HepG2 (cell line): ENCODE measurements at regions not wholly inside any gene's neighbourhood (a gene's known extent, or its start where the extent isn't known, plus 50 kb on each side); places are given as distances from the start of the nearest gene placed in this dataset.

Experiments used
- ARID5B ChIP-seq: IDR thresholded peaks from 2 replicates; pipeline ENCODE4 v1.4.0; 2020; ENCODE audit warnings: mild to moderate bottlenecking, missing genetic modification reagents
- CEBPG ChIP-seq: IDR thresholded peaks from 2 replicates; pipeline ENCODE4 v1.6.1; 2016
- FOXA1 ChIP-seq, 2 experiments: fragments of 450-650 bp in 1 of 2; sonication (generic) in 1 of 2; formaldehyde crosslinking in 1 of 2; IDR thresholded peaks; 2 replicates each; pipeline versions ENCODE4 v1.4.0 to v1.6.1; 2016 to 2020; ENCODE audit warnings: missing genetic modification reagents in 1 of 2
- HDAC6 ChIP-seq: fragments of 200-600 bp; sonication (generic); IDR thresholded peaks from 2 replicates; pipeline ENCODE4 v1.7.0; 2017; ENCODE audit warnings: mild to moderate bottlenecking, antibody characterized with exemption, low read length, low read depth
- HOMEZ ChIP-seq: IDR thresholded peaks from 2 replicates; pipeline ENCODE4 v1.6.1; 2016; ENCODE audit warnings: low read depth
- KLF15 ChIP-seq: sonication (generic); formaldehyde crosslinking; IDR thresholded peaks from 2 replicates; pipeline ENCODE4 v1.8.1; 2023; ENCODE audit warnings: borderline replicate concordance, mild to moderate bottlenecking, inconsistent platforms, missing genetic modification reagents, mixed read lengths
- MAFG ChIP-seq: sonication (generic); formaldehyde crosslinking; IDR thresholded peaks from 2 replicates; pipeline ENCODE4 v1.5.1; 2020; ENCODE audit warnings: mild to moderate bottlenecking, missing genetic modification reagents
- NR3C1 ChIP-seq: sonication (generic); formaldehyde crosslinking; IDR thresholded peaks from 2 replicates; pipeline ENCODE4 v1.4.0; 2020; ENCODE audit warnings: missing genetic modification reagents
- PAXIP1 ChIP-seq: sonication (generic); formaldehyde crosslinking; conservative IDR thresholded peaks from 2 replicates; pipeline ENCODE4 v1.4.0; 2020; ENCODE audit warnings: mild to moderate bottlenecking, missing genetic modification reagents, moderate library complexity
- PRPF4 ChIP-seq: fragments of 200-400 bp; formaldehyde crosslinking; IDR thresholded peaks from 2 replicates; pipeline ENCODE4 v1.6.1; 2016; ENCODE audit warnings: low read length, low read depth; ENCODE audit not compliant: poor library complexity, severe bottlenecking
- REXO4 ChIP-seq: sonication (generic); formaldehyde crosslinking; IDR thresholded peaks from 2 replicates; pipeline ENCODE4 v1.8.0; 2022; ENCODE audit warnings: missing genetic modification reagents, mild to moderate bottlenecking, borderline replicate concordance
- SMAD1 ChIP-seq: sonication (generic); formaldehyde crosslinking; IDR thresholded peaks from 2 replicates; pipeline ENCODE4 v1.4.0; 2020; ENCODE audit warnings: missing genetic modification reagents, low read depth, mild to moderate bottlenecking, borderline replicate concordance
- TRIM24 ChIP-seq: sonication (generic); formaldehyde crosslinking; IDR thresholded peaks from 2 replicates; pipeline ENCODE4 v1.8.0; 2022; ENCODE audit warnings: mild to moderate bottlenecking, missing genetic modification reagents
- ZNF138 ChIP-seq: sonication (generic); formaldehyde crosslinking; IDR thresholded peaks from 2 replicates; pipeline ENCODE4 v1.5.0; 2020; ENCODE audit warnings: mild to moderate bottlenecking, low read depth, missing genetic modification reagents
- ZNF205 ChIP-seq: IDR thresholded peaks from 2 replicates; pipeline ENCODE4 v1.6.1; 2018; ENCODE audit warnings: missing biosample characterization, missing genetic modification reagents
- ZNF335 ChIP-seq: sonication (generic); formaldehyde crosslinking; IDR thresholded peaks from 2 replicates; pipeline ENCODE4 v1.4.0; 2020; ENCODE audit warnings: missing genetic modification reagents
- ZNF432 ChIP-seq: sonication (generic); formaldehyde crosslinking; IDR thresholded peaks from 2 replicates; pipeline ENCODE4 v1.5.0; 2020; ENCODE audit warnings: missing genetic modification reagents, mild to moderate bottlenecking, borderline replicate concordance
- ZNF83 ChIP-seq: sonication (generic); formaldehyde crosslinking; IDR thresholded peaks from 2 replicates; pipeline ENCODE4 v1.4.0; 2020; ENCODE audit warnings: missing genetic modification reagents, mild to moderate bottlenecking, borderline replicate concordance

- TF ChIP-seq PAXIP1, result peak; percentile 99
- no peak for TF ChIP-seq REXO4 (CRISPR knock-in tag)
- TF ChIP-seq KLF15 (CRISPR knock-in tag), result no peak
- no peak for TF ChIP-seq HDAC6
- no peak; the same call in 1 of the 2 replicates for TF ChIP-seq ZNF205 (CRISPR knock-in tag)
- TF ChIP-seq ZNF138, result peak; percentile 72; the same call in 1 of the 2 replicates
- TF ChIP-seq FOXA1 (IDR thresholded peaks at IDR 0.05), result peak; percentile 4; the same call in 1 of the 2 replicates
- TF ChIP-seq FOXA1 (CRISPR knock-in tag; IDR thresholded peaks at IDR 0.05), result peak; percentile 98
- 0 out of 2 replicates have a peak, but pooled peaks have one; percentile 67 for TF ChIP-seq ZNF83 (CRISPR knock-in tag)
- TF ChIP-seq ZNF335 (CRISPR knock-in tag), result peak; percentile 82
- TF ChIP-seq SMAD1 (CRISPR knock-in tag), result peak; percentile 73; the same call in 1 of the 2 replicates
- no peak for TF ChIP-seq MAFG (CRISPR knock-in tag)
- peak; percentile 80 for TF ChIP-seq HOMEZ
- TF ChIP-seq ZNF432 (CRISPR knock-in tag), result peak; percentile 59; the same call in 1 of the 2 replicates
- peak; percentile 97 for TF ChIP-seq TRIM24 (CRISPR knock-in tag)
- no peak for TF ChIP-seq NR3C1 (CRISPR knock-in tag)
- TF ChIP-seq ARID5B (CRISPR knock-in tag), result peak; percentile 94
- peak; percentile 97 for TF ChIP-seq CEBPG (CRISPR knock-in tag)
- no peak for TF ChIP-seq PRPF4
These were observed 165.6 kb upstream of the IER5L start (continued) for GRCh38 chr9:129343424-129344375.
